Panc1 (cell line): ENCODE measurements at regions not wholly inside any gene's neighbourhood (a gene's known extent, or its start where the extent isn't known, plus 50 kb on each side); places are given as distances from the start of the nearest gene placed in this dataset.

Source experiments
- CTCF ChIP-seq: fragments of 450-650 bp; IDR thresholded peaks from 2 replicates; pipeline ENCODE4 v1.5.1; 2017; ENCODE audit warnings: mild to moderate bottlenecking
- TF ChIP-seq, protein P1 (sequence below), 2 experiments: IDR thresholded peaks; 2 replicates each; pipeline ENCODE4 v1.6.1; 2011 to 2012; ENCODE audit warnings: low read depth in 2 of 2, control low read depth in 1 of 2, low read length in 1 of 2, mild to moderate bottlenecking in 1 of 2, moderate library complexity in 1 of 2; ENCODE audit not compliant: insufficient read depth in 1 of 2

- TF ChIP-seq CTCF: no peak
- TF ChIP-seq, protein P1, sequence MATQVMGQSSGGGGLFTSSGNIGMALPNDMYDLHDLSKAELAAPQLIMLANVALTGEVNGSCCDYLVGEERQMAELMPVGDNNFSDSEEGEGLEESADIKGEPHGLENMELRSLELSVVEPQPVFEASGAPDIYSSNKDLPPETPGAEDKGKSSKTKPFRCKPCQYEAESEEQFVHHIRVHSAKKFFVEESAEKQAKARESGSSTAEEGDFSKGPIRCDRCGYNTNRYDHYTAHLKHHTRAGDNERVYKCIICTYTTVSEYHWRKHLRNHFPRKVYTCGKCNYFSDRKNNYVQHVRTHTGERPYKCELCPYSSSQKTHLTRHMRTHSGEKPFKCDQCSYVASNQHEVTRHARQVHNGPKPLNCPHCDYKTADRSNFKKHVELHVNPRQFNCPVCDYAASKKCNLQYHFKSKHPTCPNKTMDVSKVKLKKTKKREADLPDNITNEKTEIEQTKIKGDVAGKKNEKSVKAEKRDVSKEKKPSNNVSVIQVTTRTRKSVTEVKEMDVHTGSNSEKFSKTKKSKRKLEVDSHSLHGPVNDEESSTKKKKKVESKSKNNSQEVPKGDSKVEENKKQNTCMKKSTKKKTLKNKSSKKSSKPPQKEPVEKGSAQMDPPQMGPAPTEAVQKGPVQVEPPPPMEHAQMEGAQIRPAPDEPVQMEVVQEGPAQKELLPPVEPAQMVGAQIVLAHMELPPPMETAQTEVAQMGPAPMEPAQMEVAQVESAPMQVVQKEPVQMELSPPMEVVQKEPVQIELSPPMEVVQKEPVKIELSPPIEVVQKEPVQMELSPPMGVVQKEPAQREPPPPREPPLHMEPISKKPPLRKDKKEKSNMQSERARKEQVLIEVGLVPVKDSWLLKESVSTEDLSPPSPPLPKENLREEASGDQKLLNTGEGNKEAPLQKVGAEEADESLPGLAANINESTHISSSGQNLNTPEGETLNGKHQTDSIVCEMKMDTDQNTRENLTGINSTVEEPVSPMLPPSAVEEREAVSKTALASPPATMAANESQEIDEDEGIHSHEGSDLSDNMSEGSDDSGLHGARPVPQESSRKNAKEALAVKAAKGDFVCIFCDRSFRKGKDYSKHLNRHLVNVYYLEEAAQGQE (IDR thresholded peaks at IDR 0.05; ENCODE audit: insufficient read depth in 1 of 2, low read depth in 2 of 2, low read length in 1 of 2): no peak
Observed at GRCh38 chr14:49310298-49310697, 275.9 kb downstream of the RPS29 start.
